GM23338 (cell line): ENCODE measurements at regions not wholly inside any gene's neighbourhood (a gene's known extent, or its start where the extent isn't known, plus 50 kb on each side); places are given as distances from the start of the nearest gene placed in this dataset.

Experiments used
- ATAC-seq: fragments of 200-7000 bp; cut with Tn5 transposase; 3 replicates; pipeline ENCODE4 v1.9.1; 2020
- DNase-seq: peaks from one replicate; pipeline ENCODE4 v3.0.0-alpha.2; 2015; ENCODE audit warnings: low spot score
- H2AFZ ChIP-seq: fragments of 200-600 bp; sonication (generic); 2 replicates; pipeline ENCODE4 v1.8.0; 2016; ENCODE audit warnings: antibody characterized with exemption, mild to moderate bottlenecking, moderate library complexity
- H3F3A ChIP-seq: fragments of 200-600 bp; sonication (generic); replicated peaks from 2 replicates; pipeline ENCODE4 v1.8.0; 2017; ENCODE audit warnings: antibody characterized with exemption, mixed run types, low read depth
- H3K27ac ChIP-seq: fragments of 200-600 bp; sonication (generic); 2 replicates; pipeline ENCODE4 v1.6.1; 2016; ENCODE audit warnings: low read depth
- H3K27me3 ChIP-seq: fragments of 200-600 bp; sonication (generic); 2 replicates; pipeline ENCODE4 v1.8.0; 2016; ENCODE audit warnings: mild to moderate bottlenecking, mixed run types, moderate library complexity; ENCODE audit not compliant: insufficient read depth
- H3K36me3 ChIP-seq: fragments of 200-600 bp; sonication (generic); 2 replicates; pipeline ENCODE4 v1.8.0; 2016; ENCODE audit warnings: mild to moderate bottlenecking; ENCODE audit not compliant: insufficient read depth
- H3K4me1 ChIP-seq: fragments of 200-600 bp; sonication (generic); 2 replicates; pipeline ENCODE4 v1.8.0; 2016; ENCODE audit warnings: mild to moderate bottlenecking, moderate library complexity; ENCODE audit not compliant: insufficient read depth
- H3K4me2 ChIP-seq: fragments of 200-600 bp; sonication (generic); 2 replicates; pipeline ENCODE4 v1.7.1; 2017; ENCODE audit warnings: mixed run types
- H3K4me3 ChIP-seq: fragments of 200-600 bp; sonication (generic); 2 replicates; pipeline ENCODE4 v1.6.1; 2016; ENCODE audit warnings: mixed run types
- H3K79me2 ChIP-seq: fragments of 200-600 bp; sonication (generic); replicated peaks from 2 replicates; pipeline ENCODE4 v1.8.0; 2017; ENCODE audit warnings: mild to moderate bottlenecking; ENCODE audit not compliant: insufficient read depth
- H3K9me2 ChIP-seq: fragments of 200-600 bp; sonication (generic); 2 replicates; pipeline ENCODE4 v1.8.0; 2017; ENCODE audit not compliant: insufficient read depth
- H4K20me1 ChIP-seq: fragments of 200-600 bp; sonication (generic); replicated peaks from 2 replicates; pipeline ENCODE4 v1.8.0; 2017; ENCODE audit warnings: mild to moderate bottlenecking; ENCODE audit not compliant: insufficient read depth
- H3K27ac Mint-ChIP-seq: 2 replicates; pipeline ENCODE4 v1.8.0; 2020; ENCODE audit warnings: inconsistent platforms, mild to moderate bottlenecking, moderate library complexity, mixed read lengths
- H3K27me3 Mint-ChIP-seq: 3 replicates; pipeline ENCODE4 v1.8.0; 2022; ENCODE audit warnings: low read depth, mild to moderate bottlenecking, moderate library complexity, mixed read lengths, inconsistent platforms; ENCODE audit not compliant: insufficient read depth, poor library complexity
- H3K36me3 Mint-ChIP-seq: 3 replicates; pipeline ENCODE4 v1.8.0; 2021; ENCODE audit warnings: low read depth, mild to moderate bottlenecking, inconsistent platforms, moderate library complexity, mixed read lengths
- H3K4me1 Mint-ChIP-seq: 3 replicates; pipeline ENCODE4 v1.8.0; 2020; ENCODE audit warnings: mild to moderate bottlenecking, inconsistent platforms, mixed read lengths
- H3K4me3 Mint-ChIP-seq: 3 replicates; pipeline ENCODE4 v1.8.0; 2021; ENCODE audit warnings: moderate library complexity, mild to moderate bottlenecking, inconsistent platforms, mixed read lengths
- H3K9me3 Mint-ChIP-seq: 3 replicates; pipeline ENCODE4 v1.8.0; 2020; ENCODE audit warnings: moderate library complexity, mild to moderate bottlenecking, inconsistent platforms, mixed read lengths
- CREB1 ChIP-seq: fragments of 250-450 bp; sonication (Bioruptor Pico); IDR thresholded peaks from 2 replicates; pipeline ENCODE4 v1.5.0; 2020; ENCODE audit warnings: low read depth, mild to moderate bottlenecking, moderate library complexity
- NANOG ChIP-seq: IDR thresholded peaks from 2 replicates; pipeline ENCODE4 v1.6.1; 2016; ENCODE audit warnings: antibody characterized with exemption, borderline replicate concordance
- POLR2AphosphoS5 ChIP-seq: IDR thresholded peaks from 2 replicates; pipeline ENCODE4 v1.6.1; 2016; ENCODE audit warnings: antibody characterized with exemption, low read depth
- ZNF331 ChIP-seq: fragments of 250-450 bp; sonication (Bioruptor Pico); IDR thresholded peaks from 2 replicates; pipeline ENCODE4 v1.5.0; 2020; ENCODE audit warnings: low read depth, mild to moderate bottlenecking, moderate library complexity
- TF ChIP-seq, protein P1 (sequence below), 2 experiments: fragments of 200-600 bp in 1 of 2; sonication (generic) in 1 of 2; conservative IDR thresholded peaks; 2 replicates each; pipeline versions ENCODE4 v1.5.1 to v1.6.1; 2016 to 2017; ENCODE audit warnings: antibody characterized with exemption in 2 of 2, low read depth in 2 of 2, mild to moderate bottlenecking in 2 of 2, moderate library complexity in 1 of 2
- TF ChIP-seq, protein P2 (sequence below): fragments of 250-450 bp; sonication (Bioruptor Pico); IDR thresholded peaks from 2 replicates; pipeline ENCODE4 v1.5.0; 2020; ENCODE audit warnings: mild to moderate bottlenecking, moderate library complexity

DNA sequence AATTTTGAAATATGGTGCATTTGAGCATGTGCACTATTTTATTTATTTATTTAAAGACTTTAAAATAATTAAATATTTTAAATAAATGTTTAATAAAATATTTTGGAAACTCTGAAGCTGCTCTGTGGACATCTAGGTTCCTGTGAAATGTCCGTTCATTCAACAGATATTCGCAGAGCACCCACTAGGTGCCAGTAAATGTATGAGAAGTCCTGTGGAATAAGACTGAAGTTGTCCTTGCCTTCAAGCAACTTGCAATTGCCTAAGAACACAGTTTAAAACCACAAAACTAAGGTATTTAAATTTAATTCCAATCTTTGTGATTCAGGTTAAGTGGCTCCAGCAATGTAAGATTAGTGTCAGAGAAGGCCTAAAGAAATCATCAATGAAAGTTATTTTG, 306.7 kb downstream of the GBA3 start:
- TF ChIP-seq, protein P1, sequence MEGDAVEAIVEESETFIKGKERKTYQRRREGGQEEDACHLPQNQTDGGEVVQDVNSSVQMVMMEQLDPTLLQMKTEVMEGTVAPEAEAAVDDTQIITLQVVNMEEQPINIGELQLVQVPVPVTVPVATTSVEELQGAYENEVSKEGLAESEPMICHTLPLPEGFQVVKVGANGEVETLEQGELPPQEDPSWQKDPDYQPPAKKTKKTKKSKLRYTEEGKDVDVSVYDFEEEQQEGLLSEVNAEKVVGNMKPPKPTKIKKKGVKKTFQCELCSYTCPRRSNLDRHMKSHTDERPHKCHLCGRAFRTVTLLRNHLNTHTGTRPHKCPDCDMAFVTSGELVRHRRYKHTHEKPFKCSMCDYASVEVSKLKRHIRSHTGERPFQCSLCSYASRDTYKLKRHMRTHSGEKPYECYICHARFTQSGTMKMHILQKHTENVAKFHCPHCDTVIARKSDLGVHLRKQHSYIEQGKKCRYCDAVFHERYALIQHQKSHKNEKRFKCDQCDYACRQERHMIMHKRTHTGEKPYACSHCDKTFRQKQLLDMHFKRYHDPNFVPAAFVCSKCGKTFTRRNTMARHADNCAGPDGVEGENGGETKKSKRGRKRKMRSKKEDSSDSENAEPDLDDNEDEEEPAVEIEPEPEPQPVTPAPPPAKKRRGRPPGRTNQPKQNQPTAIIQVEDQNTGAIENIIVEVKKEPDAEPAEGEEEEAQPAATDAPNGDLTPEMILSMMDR (conservative IDR thresholded peaks at IDR 0.05; ENCODE audit: low read depth in 2 of 2), result peak; percentile 56 to 73
- TF ChIP-seq NANOG, result no peak
- no peaks in the 10 kb centered on the region for H3K4me1 Mint-ChIP-seq

DNA sequence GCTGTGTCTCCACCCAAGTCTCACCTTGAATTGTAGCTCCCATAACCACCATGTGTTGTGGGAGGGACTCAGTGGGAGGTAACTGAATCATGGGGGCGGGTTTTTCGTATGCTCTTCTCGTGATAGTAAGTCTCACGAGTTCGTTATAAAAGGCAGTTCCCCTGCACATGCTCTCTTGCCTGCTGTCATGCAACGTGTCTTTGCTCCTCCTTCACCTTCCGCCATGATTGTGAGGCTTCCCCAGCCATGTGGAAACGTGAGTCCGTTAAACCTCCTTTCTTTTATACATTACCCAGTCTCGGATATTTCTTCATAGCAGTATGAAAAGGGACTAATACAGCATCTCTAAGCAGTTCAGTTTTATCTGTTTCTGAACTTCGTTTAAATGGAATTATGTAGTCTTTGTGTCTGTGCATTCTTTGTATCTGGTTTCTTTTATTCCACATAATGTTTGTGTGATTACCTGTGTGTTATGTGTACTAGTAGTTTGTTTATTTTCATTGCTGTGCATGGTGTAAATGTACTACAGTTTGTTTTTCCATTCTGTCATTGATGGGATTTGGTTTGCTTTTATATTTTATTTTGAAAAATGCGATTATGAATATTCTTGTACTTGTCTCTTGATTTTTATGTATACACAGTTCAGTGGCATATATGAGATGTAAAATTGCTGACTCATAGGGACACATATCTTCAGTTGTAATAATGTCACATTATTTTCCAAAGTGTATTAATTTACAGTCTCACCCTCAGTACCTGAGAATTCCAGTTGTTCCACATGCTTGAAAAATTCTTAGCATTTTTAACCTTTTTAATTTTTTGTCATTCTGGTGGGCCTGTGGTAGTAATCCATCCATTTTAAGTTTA, 304.9 kb downstream of the GBA3 start:
- H3K9me2 ChIP-seq, result no peaks in the 10 kb centered on the region
- no peaks in the 10 kb centered on the region for H3K36me3 Mint-ChIP-seq
- DNase-seq (no peak), ATAC-seq (no peak)
- no peaks in the 10 kb centered on the region for H3K79me2 ChIP-seq
- H3K4me3 ChIP-seq, result no peak overlapping the region
- H3K9me3 Mint-ChIP-seq, result no peaks in the 10 kb centered on the region
- H3K4me1 ChIP-seq, result no peaks in the 10 kb centered on the region
- no peak overlapping the region for H3K4me3 Mint-ChIP-seq
- peaks cover 4% of the 10 kb centered on the region for H3K27me3 Mint-ChIP-seq
- H3F3A ChIP-seq, result no peaks in the 10 kb centered on the region
- no peaks in the 10 kb centered on the region for H3K4me1 Mint-ChIP-seq
- no peak overlapping the region for H2AFZ ChIP-seq
- H3K27ac Mint-ChIP-seq, result no peak overlapping the region
- no peak overlapping the region for H3K27ac ChIP-seq
- TF ChIP-seq, protein P2, sequence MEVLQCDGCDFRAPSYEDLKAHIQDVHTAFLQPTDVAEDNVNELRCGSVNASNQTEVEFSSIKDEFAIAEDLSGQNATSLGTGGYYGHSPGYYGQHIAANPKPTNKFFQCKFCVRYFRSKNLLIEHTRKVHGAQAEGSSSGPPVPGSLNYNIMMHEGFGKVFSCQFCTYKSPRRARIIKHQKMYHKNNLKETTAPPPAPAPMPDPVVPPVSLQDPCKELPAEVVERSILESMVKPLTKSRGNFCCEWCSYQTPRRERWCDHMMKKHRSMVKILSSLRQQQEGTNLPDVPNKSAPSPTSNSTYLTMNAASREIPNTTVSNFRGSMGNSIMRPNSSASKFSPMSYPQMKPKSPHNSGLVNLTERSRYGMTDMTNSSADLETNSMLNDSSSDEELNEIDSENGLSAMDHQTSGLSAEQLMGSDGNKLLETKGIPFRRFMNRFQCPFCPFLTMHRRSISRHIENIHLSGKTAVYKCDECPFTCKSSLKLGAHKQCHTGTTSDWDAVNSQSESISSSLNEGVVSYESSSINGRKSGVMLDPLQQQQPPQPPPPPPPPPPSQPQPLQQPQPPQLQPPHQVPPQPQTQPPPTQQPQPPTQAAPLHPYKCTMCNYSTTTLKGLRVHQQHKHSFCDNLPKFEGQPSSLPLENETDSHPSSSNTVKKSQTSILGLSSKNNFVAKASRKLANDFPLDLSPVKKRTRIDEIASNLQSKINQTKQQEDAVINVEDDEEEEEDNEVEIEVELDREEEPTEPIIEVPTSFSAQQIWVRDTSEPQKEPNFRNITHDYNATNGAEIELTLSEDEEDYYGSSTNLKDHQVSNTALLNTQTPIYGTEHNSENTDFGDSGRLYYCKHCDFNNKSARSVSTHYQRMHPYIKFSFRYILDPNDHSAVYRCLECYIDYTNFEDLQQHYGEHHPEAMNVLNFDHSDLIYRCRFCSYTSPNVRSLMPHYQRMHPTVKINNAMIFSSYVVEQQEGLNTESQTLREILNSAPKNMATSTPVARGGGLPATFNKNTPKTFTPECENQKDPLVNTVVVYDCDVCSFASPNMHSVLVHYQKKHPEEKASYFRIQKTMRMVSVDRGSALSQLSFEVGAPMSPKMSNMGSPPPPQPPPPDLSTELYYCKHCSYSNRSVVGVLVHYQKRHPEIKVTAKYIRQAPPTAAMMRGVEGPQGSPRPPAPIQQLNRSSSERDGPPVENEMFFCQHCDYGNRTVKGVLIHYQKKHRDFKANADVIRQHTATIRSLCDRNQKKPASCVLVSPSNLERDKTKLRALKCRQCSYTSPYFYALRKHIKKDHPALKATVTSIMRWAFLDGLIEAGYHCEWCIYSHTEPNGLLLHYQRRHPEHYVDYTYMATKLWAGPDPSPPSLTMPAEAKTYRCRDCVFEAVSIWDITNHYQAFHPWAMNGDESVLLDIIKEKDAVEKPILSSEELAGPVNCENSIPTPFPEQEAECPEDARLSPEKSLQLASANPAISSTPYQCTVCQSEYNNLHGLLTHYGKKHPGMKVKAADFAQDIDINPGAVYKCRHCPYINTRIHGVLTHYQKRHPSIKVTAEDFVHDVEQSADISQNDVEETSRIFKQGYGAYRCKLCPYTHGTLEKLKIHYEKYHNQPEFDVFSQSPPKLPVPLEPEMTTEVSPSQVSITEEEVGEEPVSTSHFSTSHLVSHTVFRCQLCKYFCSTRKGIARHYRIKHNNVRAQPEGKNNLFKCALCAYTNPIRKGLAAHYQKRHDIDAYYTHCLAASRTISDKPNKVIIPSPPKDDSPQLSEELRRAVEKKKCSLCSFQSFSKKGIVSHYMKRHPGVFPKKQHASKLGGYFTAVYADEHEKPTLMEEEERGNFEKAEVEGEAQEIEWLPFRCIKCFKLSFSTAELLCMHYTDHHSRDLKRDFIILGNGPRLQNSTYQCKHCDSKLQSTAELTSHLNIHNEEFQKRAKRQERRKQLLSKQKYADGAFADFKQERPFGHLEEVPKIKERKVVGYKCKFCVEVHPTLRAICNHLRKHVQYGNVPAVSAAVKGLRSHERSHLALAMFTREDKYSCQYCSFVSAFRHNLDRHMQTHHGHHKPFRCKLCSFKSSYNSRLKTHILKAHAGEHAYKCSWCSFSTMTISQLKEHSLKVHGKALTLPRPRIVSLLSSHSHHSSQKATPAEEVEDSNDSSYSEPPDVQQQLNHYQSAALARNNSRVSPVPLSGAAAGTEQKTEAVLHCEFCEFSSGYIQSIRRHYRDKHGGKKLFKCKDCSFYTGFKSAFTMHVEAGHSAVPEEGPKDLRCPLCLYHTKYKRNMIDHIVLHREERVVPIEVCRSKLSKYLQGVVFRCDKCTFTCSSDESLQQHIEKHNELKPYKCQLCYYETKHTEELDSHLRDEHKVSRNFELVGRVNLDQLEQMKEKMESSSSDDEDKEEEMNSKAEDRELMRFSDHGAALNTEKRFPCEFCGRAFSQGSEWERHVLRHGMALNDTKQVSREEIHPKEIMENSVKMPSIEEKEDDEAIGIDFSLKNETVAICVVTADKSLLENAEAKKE (CRISPR knock-in tag), result no peak
- TF ChIP-seq ZNF331 (CRISPR knock-in tag) (no peak), CREB1 (CRISPR knock-in tag) (no peak), POLR2AphosphoS5 (no peak)
- no peaks in the 10 kb centered on the region for H4K20me1 ChIP-seq
- H3K4me2 ChIP-seq, result no peak overlapping the region
- no peaks in the 10 kb centered on the region for H3K36me3 ChIP-seq
- H3K27me3 ChIP-seq, result no peaks in the 10 kb centered on the region

More for the DNA sequence above, 306.7 kb downstream of the GBA3 start:
- Histone ChIP-seq H3K4me1 (no peaks in the 10 kb centered on the region), H3K4me2 (no peak overlapping the region), H3K79me2 (no peaks in the 10 kb centered on the region), H3K27me3 (no peaks in the 10 kb centered on the region), H3K36me3 (no peaks in the 10 kb centered on the region), H2AFZ (no peak overlapping the region), H3K9me2 (no peaks in the 10 kb centered on the region), H3K27ac (no peak overlapping the region), H3F3A (no peaks in the 10 kb centered on the region), H3K4me3 (no peak overlapping the region), H4K20me1 (no peaks in the 10 kb centered on the region)
- Mint-ChIP-seq H3K27me3 (peaks cover 4% of the 10 kb centered on the region), H3K4me3 (no peak overlapping the region), H3K27ac (no peak overlapping the region), H3K36me3 (no peaks in the 10 kb centered on the region), H3K9me3 (no peaks in the 10 kb centered on the region)
- DNase-seq (peak; percentile 54), ATAC-seq (no peak)
